ENCODE measurements at regions not wholly inside any gene's neighbourhood (a gene's known extent, or its start where the extent isn't known, plus 50 kb on each side); places are given as distances from the start of the nearest gene placed in this dataset.
"Not testable (repeated sequence)": the region's sequence is repeated elsewhere in the genome, so short reads cannot be mapped to it uniquely, and the experiment has no call there.

DNA sequence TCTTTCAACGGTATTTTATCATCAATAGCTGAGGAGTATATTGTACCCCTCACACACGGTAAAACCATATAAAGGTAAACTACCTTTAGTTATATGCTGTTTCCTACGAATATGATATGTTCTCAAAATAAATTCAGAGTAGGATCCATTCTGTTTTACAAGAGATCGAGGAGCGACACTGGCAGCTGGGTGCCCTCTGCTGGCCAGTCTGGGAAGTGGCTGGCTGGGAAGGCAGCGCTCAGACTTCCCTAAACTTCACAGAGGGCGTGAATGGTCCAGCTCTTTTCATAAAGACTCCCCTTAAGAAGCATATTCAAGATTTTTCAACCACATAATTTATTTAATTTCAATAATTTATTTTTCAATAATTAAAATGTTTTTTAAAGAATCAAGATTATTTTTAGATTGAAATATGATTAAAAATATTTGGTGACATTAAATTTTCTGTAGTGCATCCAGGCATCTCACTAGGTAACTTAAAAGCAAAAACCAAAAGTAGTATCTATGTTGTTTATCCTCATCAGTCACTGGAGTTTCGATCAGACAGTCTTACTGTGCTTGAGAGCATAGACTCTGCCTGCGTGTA, 187.5 kb upstream of the PDE10A start:
- peak in 44 of 51 donors; percentile 6 to 82 (median 49) for DNase-seq

DNA sequence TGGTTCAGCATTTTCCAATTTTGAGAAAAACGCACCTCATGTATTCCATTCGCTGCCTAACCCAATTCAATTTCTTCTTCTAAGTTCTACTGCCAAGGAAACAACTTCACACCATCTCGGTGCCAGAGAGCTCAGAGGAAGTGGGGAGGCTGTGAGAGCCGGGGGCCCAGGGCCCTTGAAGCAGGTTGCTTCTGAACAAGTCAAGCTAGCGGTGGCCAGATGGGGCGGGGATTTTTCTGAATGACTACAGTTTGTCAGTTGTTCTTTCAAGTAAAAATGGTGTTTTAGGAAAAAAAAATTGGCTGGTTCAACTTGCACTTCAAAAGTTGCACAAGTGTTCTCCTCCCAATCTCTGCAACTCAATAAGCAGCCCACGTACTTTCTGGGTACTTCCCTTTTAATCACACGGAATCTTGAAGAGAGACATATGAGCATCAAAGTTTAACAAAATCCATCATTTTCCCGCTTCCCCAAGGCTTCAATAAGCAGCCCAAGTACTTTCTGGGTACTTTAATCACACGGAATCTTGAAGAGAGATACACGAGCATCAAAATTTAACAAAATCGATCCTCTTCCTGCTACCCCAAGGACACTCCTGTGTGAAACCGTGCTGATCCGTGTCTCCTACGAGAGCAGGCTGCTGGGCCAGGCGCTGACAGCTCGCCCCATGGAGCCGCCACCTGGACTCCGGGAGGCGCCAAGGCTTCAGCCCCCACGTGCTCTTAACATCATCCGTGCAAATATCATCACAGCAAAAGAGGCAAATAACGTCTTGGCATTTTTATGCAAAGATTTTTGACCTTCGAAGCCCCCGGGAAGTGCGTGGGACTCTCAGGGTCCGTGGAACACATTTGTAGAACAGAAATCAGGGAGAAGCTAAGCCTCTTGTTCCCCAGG, 186.7 kb upstream of the PDE10A start:
- peak in 1 of 51 donors; percentile 16 for DNase-seq

DNA sequence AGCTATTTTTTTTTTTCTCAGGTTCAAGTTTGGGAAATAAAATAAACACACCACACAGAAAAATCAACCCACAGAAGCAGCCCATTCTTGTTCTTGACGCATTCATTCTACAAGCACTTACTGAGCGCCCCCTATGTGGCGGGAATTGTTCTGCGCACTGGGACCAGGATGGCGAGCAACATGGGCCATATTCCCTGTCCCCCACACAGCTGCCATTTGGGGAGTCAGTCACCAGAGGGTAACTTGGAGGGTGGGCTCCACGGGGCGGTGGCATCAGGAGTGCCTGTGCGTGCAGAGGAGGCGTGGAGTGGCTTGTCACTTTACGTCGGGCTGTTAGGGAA, 185.0 kb upstream of the PDE10A start:
- DNase-seq: no peak

DNA sequence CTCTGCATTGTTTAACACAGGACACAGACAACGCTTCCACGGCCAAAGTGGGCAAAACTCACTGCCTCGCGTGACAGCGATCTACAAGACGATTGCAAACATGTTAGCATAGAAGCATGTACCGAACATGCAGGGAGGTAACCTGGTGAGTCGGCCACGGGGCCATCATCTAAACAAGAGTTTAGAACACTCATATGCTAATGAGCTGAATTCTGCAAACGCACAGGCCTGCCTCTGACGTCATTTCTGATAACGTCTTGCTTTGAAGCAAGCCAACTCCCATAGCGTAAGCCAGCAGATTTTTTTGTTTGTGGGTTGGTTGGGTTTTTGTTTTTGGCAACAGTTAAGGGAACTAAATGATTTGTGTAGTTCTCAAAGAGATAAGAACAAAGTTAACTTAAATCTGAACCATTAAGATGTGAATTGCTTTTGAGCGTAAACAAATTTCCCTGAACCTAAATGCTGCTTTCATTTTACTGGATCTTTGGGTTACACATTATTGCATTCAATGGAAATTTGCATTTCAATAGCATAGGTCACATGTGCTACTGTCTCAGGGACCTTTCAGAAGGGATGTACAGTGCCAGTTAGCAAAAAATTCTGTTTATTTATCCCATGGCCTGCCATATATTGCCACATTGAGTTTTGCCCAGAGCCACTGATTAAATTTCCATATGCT, 184.5 kb upstream of the PDE10A start:
- DNase-seq: no peak

DNA sequence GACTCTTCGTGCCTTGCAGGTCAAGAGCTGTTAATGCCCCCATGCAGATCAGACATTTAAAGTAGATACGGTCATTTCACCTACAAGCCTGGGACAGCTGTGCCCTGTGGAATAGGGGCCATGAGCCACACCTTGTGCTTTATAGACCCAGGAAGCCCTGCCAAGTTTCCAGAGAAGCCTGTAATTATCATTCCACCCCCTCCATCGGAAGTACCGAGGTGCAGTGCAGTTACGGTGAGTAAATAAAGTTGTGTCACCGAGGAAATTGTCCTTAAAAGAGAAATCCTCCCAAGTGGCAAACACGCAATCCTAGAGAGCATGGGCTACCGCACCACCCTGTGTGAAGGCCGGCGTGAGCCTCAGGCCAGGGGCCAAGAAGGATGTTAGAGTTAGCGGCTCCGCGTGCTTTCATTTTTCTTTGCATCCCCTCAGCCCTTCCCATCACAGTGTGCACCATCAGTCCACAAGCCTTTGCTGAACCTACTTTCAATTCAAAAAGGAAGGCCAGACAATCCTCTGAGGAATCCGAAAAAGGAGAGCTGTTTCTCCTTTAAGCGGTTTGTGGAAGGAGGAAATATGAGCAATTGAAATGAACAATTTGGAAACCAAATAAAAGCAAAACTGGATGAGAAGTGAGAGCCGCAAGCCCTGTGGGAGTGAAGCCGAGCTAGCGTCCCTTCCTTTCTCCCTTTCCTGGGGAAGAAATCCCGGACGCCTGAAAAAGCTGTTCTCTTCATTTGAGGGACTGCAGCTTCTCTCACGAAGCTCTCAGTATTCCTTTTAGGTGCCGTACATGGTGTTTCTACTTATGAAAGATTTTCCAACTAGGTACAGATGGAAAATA, 183.3 kb upstream of the PDE10A start:
- DNase-seq: no peak

DNA sequence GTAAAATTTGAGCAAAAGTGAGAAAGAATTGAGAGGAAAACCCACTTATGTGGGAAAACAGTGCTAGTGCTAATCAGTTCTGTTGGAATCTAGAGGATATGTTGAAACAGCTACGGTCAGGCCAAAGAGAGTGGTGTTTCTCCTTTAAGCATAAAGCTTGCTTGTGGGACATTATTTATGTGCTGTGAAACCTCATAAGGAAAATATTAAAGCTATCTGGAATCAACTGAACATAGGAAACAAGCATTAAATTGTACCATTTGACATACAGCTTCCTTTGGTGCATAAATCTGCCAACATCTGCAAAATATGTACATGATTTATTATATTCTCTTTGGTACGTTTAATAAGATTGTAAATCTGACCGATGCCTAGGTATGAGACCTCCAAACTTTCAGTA, 182.5 kb upstream of the PDE10A start:
- no peak for DNase-seq

DNA sequence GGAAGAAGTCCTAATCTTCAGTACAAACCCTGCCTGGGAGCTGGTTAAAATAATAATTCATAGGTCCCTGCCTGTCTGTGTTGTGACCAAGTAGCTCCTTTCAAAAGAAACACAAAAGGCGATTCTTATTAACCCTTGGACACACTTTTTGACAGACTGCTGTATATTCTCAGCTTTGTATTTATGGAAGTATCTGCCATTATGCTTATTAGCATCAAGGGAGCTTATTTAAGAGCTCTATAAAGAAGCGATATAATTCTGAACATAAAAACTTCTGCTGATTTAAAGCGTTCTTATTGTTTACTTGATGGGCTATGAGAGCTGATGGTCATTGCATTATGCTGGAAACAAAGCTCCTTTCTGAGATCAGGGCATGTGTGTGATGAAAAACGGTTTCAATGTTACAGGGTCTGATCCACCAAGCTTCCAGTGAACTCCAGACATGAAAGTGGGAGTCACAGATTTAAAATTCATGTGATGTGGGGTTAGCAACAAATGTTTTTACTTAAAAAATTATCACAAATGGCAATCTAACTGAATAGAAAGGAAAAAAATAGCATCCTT, 181.8 kb upstream of the PDE10A start:
- no peak for DNase-seq

DNA sequence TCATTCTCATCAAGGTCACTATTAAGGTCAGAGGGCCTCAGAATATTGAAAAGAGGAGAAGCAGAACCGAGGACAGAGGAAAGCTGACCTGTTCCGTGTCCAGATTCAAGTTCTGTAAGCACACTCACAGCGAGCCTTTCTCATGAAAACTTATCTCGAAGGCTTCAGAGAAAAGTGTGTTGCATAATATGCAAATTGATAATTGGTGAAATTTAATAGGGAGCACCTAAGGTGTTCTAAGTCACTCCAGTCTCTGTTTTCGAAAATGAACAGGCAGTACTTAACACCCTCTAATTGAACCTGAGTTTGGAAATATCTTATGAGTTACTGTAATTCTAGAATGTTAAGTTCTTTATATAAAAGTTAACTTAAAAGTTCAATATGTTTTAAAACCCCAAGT, 181.2 kb upstream of the PDE10A start:
- DNase-seq: no peak

DNA sequence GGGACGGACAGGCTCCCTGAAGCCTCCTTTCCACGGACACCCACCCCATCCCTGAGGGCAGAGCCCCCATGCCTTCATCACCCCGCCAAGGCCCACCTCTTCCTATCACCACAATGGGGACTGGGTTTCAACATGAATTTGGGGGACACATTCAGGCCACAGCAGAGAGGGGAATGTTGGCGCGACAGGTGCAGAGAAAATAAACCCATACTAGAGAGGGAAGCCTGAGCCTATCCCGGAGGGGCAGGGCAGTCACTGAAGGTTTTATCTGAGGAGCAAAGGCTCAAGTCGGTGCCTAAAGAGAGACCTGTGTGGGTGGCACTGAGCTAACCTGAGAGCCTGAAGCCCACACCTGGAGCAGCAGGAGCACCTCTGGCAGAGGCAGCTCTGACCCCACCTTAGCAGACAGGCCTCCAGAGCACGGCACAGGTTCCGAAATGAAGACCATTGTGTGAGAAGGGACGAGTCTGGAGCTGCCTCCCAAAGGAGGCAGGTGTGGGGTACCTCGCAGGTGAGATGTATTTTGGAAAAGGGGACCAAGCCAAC, 180.6 kb upstream of the PDE10A start:
- DNase-seq: no peak

DNA sequence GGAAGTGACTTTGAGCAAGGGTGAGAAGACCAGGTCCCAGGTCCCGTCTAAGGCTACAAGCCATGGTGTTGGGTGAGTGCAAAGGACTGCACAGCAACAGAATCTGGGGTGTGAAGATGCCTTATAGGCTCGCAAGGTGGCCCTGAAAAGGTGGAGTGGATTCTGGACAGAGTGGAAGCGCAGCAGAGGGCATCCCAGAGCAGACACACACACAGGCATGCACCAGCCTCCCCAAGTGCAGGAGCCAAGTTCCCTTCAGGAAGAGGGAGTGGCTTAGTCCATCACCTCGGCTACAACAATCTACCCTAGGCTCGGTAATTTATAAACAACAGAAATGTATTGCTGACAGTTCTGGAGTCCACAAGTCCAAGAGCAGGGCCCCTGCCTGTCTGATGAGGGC, 180.1 kb upstream of the PDE10A start:
- no peak for DNase-seq

DNA sequence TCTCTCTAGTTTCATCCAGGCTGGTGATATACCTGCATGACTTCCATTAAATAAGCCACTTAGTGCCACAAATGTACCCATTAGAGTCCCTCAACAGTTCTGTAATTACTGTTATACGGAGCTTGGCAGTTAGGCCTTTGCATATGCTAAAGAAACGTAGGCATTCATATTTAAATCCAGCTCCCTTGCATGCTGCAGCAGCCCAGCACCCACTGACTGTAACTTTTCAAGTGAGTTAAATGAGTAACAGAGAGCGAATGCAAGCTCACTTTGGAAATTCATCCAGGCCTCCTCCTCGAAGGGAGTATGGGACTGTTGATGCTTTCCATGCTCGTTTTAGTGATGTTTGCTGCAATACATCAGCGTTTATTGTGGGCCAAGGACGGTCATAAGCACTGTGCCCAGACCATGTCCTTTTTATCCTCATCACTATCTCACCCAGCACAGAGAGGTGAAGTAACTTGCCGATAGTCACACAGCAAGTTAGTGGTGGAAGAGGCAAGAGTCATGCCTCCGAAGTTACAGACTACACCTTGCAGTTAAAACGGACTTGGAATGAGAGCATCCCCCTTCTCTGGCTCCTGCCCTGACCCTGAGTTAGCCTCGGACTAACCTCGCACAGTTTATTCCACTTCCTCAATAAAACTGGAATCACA, 179.4 kb upstream of the PDE10A start:
- DNase-seq: no peak

DNA sequence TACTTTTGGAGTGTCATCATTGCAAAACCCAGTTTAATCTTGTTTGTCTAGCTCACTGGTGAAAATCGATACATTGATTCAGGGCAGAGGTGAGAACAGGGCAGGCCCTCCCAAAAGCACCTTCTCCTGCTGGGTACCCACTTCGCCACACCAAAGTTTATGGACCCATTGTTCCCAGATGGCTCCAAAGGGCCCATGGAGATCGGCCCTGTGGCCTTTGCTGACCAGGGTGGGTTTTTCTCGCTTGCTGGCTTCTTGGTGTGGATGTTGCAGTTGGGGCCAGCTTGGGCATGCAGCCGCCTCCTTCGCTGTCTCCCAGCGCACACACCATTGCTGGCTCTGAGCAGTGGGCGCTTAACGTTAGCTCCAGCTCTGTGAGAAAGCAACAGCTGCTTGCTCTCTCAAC, 178.1 kb upstream of the PDE10A start:
- DNase-seq: no peak

DNA sequence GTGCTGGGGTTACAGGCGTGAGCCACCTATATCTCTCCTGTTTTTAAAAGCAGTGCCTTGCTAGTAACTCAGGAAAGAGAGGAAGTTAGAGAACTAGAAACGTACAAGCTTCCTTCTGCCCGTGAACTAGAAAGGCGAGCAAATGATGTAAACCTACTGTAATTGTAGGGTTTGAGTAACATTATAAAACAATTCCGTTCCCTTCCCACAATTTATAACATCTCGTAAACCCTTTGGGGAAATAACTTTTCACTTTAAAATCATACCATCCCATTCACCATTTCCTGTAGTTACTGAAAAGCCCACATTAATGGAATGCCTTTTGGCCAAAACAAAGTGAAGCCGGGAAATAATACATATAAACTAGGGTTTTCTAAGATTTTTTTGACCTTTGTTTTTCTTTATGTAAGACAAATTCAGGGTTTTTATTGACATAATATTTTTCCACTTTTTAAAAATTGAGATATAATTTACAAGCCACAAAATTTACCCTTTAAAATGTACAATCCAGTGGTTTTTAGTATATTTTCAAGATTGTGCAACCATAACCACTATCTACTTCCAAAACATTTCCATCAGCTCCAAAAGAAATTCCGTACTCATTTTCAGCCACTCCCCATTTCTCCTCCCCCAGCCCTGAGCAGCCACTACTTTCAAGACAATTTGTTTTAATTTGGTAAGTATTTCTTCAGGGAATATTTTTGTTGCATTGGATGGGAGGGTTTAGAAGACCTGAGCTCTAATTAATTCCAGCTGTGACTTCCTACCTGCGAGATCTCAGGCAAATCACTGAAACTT, 175.1 kb upstream of the PDE10A start:
- no peak for DNase-seq

DNA sequence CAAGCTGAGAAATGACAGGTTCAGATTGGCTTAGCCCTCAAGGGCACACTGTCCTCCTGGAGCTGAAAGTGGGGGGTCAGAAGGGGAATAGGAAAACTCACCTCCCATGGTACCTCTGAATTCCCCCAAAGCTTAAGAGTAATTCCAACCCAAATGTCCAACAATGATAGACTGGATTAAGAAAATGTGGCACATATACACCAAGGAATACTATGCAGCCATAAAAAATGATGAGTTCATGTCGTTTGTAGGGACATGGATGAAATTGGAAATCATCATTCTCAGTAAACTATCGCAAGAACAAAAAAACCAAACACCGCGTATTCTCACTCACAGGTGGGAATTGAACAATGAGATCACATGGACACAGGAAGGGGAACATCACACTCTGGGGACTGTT, 173.6 kb upstream of the PDE10A start:
- not testable (repeated sequence) for DNase-seq

DNA sequence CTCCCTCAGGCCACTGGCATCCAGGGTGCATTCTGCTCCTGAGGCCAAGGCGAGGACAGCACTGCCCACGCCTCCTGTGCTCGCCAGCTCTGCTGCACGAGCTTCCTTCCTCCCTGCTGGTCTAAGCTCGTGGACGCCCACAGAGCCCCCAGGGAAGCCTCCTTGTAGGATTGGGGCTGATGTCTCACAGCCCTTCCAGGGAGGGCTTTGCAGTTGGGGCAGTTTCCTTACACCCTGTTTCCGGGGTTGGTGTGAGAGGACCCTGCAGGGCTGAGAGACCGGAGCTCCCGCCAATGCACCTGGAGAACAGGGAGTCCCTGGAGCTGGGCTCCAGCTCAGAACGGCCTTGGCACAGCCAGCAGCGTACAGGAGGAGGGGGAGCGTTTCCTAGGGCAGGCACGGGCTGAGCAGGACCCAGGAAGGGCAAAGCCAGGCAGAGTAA, 172.4 kb upstream of the PDE10A start:
- no peak for DNase-seq

DNA sequence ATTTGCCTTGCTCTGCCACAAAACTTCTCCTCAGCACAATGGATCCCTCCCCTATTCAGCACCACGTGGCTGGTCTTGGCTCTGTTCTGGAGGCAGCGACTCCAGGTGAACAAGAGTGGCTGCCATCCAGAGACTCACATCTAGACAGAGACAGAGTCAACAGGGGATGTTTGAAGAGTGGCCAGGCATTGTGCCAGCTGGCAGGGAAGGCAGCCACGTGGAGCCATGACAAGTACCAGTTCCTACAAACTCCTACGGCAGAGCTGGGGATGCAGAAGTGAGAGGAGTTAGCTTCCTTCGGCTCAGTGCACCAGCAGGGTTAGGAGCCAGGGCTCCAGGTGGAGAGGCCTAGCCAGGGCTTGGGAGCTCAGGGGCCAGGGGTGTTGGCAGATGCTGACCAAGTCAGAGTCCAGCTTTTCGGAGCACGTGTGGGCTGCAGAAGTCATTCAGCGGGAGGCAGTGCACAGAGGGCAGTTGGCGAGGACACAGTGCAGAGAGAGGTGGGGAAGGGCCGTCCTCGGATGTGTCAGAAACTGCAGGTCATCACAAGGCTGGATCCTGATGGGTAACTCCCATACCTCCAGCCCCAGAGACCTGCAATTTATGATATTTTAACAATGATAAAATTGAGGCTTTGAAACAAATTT, 171.7 kb upstream of the PDE10A start:
- peak in 17 of 51 donors; percentile 6 to 36 (median 17) for DNase-seq

DNA sequence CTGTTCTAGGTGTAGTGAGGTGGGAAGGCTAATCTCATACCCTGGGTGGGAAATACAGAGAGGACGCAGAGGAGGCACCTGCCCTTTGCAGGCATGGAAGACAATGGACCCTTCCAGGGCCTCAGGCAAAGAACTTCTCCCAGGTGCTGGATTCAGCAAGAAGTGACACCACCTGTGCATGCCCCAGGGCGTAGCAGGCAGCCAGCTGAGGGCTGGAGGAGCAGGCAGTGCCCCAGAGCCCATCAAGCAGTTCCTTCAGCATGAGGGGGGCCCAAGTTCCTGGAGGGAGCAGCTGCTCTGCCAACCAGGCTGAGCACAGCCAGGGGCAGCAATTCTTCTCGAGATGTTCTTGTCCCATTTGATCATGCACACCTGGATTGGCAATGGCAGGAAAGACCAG, 170.3 kb upstream of the PDE10A start:
- no peak for DNase-seq

DNA sequence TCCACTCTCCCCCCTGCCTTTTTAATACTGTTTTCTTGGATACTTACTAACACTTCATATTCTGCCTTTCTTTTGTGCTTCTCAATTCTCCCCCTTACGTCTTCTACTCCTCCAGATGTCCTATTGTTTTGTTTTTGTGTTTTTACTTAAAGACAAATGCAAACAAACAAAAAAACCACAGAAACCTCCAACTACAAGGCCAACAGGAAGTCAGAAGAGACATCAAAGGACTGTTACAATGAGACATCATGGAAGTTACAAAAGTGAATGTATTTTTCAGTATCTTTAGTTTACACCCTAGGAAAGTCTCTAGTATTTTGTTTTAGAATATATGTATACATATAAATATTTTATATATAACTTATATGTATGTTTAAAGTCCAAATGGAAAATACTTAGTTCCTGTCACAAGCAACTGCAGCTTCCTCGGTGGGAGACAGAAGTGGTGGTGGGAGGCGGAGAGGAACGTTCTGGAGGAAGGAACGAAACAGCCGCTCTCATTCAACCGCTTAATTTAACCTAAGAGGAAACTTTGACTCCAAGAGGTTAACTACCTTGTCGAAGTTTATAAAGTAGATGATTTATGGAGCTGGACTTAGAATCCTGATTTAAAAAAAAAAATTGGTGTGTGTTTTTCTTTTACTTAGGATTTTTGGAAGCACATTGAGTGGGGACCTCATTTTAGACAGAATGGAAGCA, 168.9 kb upstream of the PDE10A start:
- DNase-seq: no peak
